GM12873 (cell line): ENCODE measurements at regions not wholly inside any gene's neighbourhood (a gene's known extent, or its start where the extent isn't known, plus 50 kb on each side); places are given as distances from the start of the nearest gene placed in this dataset.

ENCODE experiments used
- TF ChIP-seq, protein P1 (sequence below): IDR thresholded peaks from 2 replicates; pipeline ENCODE4 v1.5.1; 2012; ENCODE audit warnings: low read depth, mild to moderate bottlenecking, moderate library complexity, low read length, control low read depth; ENCODE audit not compliant: insufficient read depth; ENCODE audit errors: missing control alignments

- TF ChIP-seq, protein P1, sequence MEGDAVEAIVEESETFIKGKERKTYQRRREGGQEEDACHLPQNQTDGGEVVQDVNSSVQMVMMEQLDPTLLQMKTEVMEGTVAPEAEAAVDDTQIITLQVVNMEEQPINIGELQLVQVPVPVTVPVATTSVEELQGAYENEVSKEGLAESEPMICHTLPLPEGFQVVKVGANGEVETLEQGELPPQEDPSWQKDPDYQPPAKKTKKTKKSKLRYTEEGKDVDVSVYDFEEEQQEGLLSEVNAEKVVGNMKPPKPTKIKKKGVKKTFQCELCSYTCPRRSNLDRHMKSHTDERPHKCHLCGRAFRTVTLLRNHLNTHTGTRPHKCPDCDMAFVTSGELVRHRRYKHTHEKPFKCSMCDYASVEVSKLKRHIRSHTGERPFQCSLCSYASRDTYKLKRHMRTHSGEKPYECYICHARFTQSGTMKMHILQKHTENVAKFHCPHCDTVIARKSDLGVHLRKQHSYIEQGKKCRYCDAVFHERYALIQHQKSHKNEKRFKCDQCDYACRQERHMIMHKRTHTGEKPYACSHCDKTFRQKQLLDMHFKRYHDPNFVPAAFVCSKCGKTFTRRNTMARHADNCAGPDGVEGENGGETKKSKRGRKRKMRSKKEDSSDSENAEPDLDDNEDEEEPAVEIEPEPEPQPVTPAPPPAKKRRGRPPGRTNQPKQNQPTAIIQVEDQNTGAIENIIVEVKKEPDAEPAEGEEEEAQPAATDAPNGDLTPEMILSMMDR: no peak
Observed at GRCh38 chr3:63056932-63057331, 181.7 kb upstream of the CADPS start.

GRCh38 chr3:63060412-63060811 lies 185.2 kb upstream of the CADPS start:
- TF ChIP-seq, protein P1: no peak

GRCh38 chr3:63061449-63061848 lies 186.2 kb upstream of the CADPS start:
- TF ChIP-seq, protein P1: no peak

DNA sequence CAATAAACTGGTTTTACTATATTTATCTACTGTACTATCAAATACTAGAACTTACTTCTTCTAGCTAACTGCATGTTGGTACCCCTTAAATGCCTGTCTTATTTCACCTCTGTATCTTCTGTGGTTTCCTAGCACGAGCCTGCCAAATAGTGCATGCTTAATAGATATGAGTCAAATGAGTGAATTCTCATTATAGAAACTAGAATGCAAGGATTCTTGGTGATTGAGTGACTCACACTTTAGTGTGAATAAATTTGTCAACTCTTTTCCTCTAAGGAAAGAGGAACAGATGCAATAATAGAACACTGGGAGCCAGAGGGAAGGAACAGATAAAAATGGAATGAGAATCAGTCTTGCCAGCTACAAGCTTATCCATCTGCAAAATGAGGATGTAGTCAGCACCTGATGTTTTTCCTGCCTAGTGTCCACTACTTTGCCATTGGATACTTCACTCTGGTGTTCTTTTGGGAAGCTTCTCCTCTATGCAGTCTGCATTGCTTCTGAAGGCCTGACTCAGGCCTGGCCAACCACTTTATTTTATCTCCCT lies 189.1 kb upstream of the CADPS start:
- TF ChIP-seq, protein P1: no peak

DNA sequence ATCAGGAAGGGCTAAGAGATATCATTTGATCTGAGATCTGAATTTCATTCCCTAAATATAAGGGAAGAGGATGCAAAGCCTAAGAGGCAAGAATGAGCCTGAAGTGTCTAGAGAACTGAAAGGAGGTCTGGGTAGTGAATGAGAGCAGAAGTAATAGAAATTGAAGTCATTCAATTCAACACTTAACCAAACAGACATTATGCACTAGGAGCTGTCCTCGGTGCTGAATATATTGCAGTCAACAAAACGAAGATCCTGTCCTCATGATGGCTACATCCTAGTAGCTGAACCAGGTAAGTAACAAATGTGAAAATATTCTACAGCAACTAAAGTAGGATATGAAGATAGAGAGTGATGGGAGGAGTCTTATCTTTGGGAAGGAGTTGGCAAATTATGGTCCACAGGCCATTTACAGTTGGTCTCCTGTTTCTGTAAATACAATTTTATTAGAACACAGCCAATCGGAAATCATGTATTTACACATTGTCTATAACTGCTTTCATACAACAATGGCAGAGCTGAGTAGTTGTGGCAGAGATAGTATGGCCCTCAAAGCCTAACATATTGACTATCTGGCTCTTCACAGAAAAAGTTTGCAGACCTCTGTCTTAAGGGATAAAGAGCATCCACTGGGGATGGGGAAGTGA lies 192.9 kb upstream of the CADPS start:
- TF ChIP-seq, protein P1: no peak

GRCh38 chr3:63069806-63070475 lies 194.7 kb upstream of the CADPS start:
- TF ChIP-seq, protein P1: no peak

DNA sequence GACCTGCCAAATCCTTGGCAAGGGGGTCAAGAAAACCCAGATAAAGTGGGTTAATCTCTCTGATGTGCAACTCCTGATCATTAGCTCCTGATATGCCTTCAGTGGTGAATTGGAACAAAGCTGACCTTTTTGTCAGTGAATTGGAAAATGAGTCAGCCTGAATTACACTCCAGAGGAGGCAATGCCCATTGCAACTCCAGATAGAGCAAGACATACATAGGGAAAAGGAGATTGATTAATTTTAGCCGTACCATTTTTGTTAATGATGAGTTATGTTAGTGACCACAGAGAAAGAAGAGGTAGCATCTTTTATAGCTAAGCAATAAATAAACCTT lies 195.2 kb upstream of the CADPS start:
- TF ChIP-seq, protein P1: no peak
